Psoas muscle (tissue), 7 donors: ENCODE measurements at regions not wholly inside any gene's neighbourhood (a gene's known extent, or its start where the extent isn't known, plus 50 kb on each side); places are given as distances from the start of the nearest gene placed in this dataset.
"Not testable (repeated sequence)": the region's sequence is repeated elsewhere in the genome, so short reads cannot be mapped to it uniquely, and the experiment has no call there.

ENCODE experiments used
- ATAC-seq, 4 donors: fragments of 200-7000 bp; cut with Tn5 transposase; one replicate each; pipeline ENCODE4 v1.9.1; 2020; ENCODE audit warnings: moderate library complexity in 3 of 4, mild to moderate bottlenecking in 2 of 4
- DNase-seq, 2 donors: peaks; one replicate each; pipeline ENCODE4 v3.0.0-alpha.2; 2020
- H3K27ac ChIP-seq: fragments of 200-600 bp; one replicate; pipeline ENCODE4 v1.8.0; 2022
- H3K27me3 ChIP-seq, 3 donors: fragments of 200-600 bp in 1 of 3; one replicate each; pipeline versions ENCODE4 v1.6.1 to v1.8.0; 2013 to 2022; ENCODE audit warnings: low read length in 2 of 3, mild to moderate bottlenecking in 2 of 3, moderate library complexity in 1 of 3; ENCODE audit not compliant: insufficient read depth in 3 of 3
- H3K36me3 ChIP-seq, 2 donors: fragments of 200-600 bp in 1 of 2; one replicate each; pipeline versions ENCODE4 v1.6.1 to v1.8.0; 2013 to 2022; ENCODE audit warnings: low read depth in 1 of 2, mild to moderate bottlenecking in 1 of 2, moderate library complexity in 1 of 2; ENCODE audit not compliant: insufficient read depth in 1 of 2
- H3K4me1 ChIP-seq: fragments of 200-600 bp; one replicate; pipeline ENCODE4 v1.8.0; 2022
- H3K4me3 ChIP-seq: fragments of 200-600 bp; one replicate; pipeline ENCODE4 v1.8.0; 2022; ENCODE audit warnings: mild to moderate bottlenecking
- H3K9me3 ChIP-seq: fragments of 200-600 bp; one replicate; pipeline ENCODE4 v1.8.0; 2022
- WGBS, 3 donors: extraction: QIAGEN DNeasy Blood & Tissue Kit; methylation state at CpG; one replicate each; pipeline versions ENCODE4 v1.1.6 to v1.1.7; 2013; 5-methylcytosine and 5-hydroxymethylcytosine counted together
- intact Hi-C, 2 donors: fragments of 100-400 bp; cut with DNase I; formaldehyde crosslinking; loops; one replicate each; pipeline versions ENCODE4 v1.11.0 to v1.14.2; 2022
- TF ChIP-seq, protein P1 (sequence below): fragments of 200-600 bp; IDR thresholded peaks from one replicate; pipeline ENCODE4 v1.8.0; 2022; ENCODE audit warnings: antibody characterized with exemption
- donor health status: healthy with polysubstance abuse.
- donor health status: DM: no; HTN: no; CAD: no; lungs with moderate emphysema.
- donor health status: Bipolar disorder and iron deficiency.
- donor health status: healthy.
- donor health status: DM: yes; HTN: yes; CAD: no.
- donor health status: DM: no; HTN: no; CAD: no.
- donor health status: DM: yes; HTN: yes; CAD: no.

DNA sequence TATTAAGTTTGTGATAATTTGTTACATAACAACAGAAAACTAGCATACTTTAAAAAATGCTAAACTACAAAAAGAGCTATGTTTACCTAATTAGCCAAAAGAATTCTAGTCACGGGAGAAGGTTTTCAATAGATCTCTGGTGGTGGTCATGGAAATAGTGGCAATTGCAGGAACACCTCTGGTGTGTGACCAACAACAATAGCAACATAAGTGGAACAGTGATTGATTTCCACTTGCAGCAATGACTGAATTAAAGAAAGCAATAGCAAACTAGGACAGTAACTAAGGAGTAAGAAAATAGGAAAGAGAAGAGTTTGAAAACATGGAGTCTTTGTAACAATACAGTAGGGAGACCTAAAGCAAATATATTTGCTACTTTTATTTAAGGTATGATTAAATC, 171.3 kb upstream of the ADGRL4 start:
- H3K4me3 ChIP-seq = no peak overlapping the region
- TF ChIP-seq, protein P1, sequence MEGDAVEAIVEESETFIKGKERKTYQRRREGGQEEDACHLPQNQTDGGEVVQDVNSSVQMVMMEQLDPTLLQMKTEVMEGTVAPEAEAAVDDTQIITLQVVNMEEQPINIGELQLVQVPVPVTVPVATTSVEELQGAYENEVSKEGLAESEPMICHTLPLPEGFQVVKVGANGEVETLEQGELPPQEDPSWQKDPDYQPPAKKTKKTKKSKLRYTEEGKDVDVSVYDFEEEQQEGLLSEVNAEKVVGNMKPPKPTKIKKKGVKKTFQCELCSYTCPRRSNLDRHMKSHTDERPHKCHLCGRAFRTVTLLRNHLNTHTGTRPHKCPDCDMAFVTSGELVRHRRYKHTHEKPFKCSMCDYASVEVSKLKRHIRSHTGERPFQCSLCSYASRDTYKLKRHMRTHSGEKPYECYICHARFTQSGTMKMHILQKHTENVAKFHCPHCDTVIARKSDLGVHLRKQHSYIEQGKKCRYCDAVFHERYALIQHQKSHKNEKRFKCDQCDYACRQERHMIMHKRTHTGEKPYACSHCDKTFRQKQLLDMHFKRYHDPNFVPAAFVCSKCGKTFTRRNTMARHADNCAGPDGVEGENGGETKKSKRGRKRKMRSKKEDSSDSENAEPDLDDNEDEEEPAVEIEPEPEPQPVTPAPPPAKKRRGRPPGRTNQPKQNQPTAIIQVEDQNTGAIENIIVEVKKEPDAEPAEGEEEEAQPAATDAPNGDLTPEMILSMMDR = no peak
- WGBS, 3 donors = 69 to 82% (median 78%) methylated on average over 1 of the region's 1 CpG
- peaks cover 3% of the 10 kb centered on the region for H3K9me3 ChIP-seq
- no peaks in the 10 kb centered on the region for H3K4me1 ChIP-seq
- no peak for DNase-seq
- intact Hi-C loops = no loop called here
- H3K36me3 ChIP-seq = no peaks in the 10 kb centered on the region
- no peak for ATAC-seq
- no peak overlapping the region for H3K27ac ChIP-seq
- H3K27me3 ChIP-seq = no peaks in the 10 kb centered on the region

DNA sequence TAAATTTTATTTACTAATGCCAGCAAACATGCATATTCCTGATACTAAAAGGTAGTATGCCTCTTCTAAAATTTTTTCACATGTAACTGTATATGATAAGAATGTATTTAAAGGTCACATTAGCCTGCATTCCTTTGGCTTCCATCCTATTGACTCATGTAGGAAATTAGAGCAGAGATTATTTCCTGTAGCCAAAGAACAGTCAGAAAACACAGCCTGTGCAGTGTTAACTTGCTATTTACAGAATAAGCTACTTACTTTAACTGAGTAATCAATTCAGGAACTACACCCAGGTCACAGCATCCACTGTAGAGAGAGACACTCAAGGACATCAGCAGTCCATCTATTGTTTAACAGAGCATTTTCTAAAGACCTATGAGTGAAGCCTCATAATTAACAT, 154.5 kb upstream of the ADGRL4 start:
- no peak overlapping the region for H3K4me3 ChIP-seq
- H3K4me1 ChIP-seq = no peaks in the 10 kb centered on the region
- H3K9me3 ChIP-seq = no peaks in the 10 kb centered on the region
- TF ChIP-seq, protein P1 = no peak
- no peaks in the 10 kb centered on the region for H3K36me3 ChIP-seq
- no peaks in the 10 kb centered on the region for H3K27me3 ChIP-seq
- ATAC-seq (no peak), DNase-seq (no peak)
- no peak overlapping the region for H3K27ac ChIP-seq
- intact Hi-C loops = no loop called here

- H3K27me3 ChIP-seq = no peaks in the 10 kb centered on the region
- TF ChIP-seq, protein P1 = no peak
- ATAC-seq (no peak), DNase-seq (no peak)
- no peaks in the 10 kb centered on the region for H3K36me3 ChIP-seq
- H3K27ac ChIP-seq = no peak overlapping the region
- H3K4me3 ChIP-seq = no peak overlapping the region
- intact Hi-C loops = no loop called here
- WGBS, 3 donors = 74 to 93% (median 82%) methylated on average over 1 of the region's 1 CpG
- no peaks in the 10 kb centered on the region for H3K4me1 ChIP-seq
- no peaks in the 10 kb centered on the region for H3K9me3 ChIP-seq
Measured at GRCh38 chr1:79155991-79156390, 149.5 kb upstream of the ADGRL4 start.

GRCh38 chr1:79151006-79151796, 144.7 kb upstream of the ADGRL4 start:
- ATAC-seq = no peak
- H3K27ac ChIP-seq = no peak overlapping the region
- DNase-seq = no peak
- H3K4me3 ChIP-seq = no peak overlapping the region
- intact Hi-C loops = no loop called here
- TF ChIP-seq, protein P1 = no peak
- no peaks in the 10 kb centered on the region for H3K36me3 ChIP-seq
- H3K27me3 ChIP-seq = no peaks in the 10 kb centered on the region
- 63 to 75% (median 71%) methylated on average over 6 of the region's 6 CpGs for WGBS, 3 donors
- H3K9me3 ChIP-seq = no peaks in the 10 kb centered on the region
- H3K4me1 ChIP-seq = no peaks in the 10 kb centered on the region

GRCh38 chr1:79150576-79150975, 144.0 kb upstream of the ADGRL4 start:
- 25 to 55% (median 26%) methylated on average over 1 of the region's 1 CpG for WGBS, 3 donors
- intact Hi-C loops = no loop called here
- Histone ChIP-seq H3K4me3 (no peak overlapping the region), H3K27me3 (no peaks in the 10 kb centered on the region), H3K27ac (no peak overlapping the region), H3K4me1 (no peaks in the 10 kb centered on the region), H3K9me3 (no peaks in the 10 kb centered on the region), H3K36me3 (no peaks in the 10 kb centered on the region)
- DNase-seq = no peak
- TF ChIP-seq, protein P1 = no peak
- no peak for ATAC-seq

DNA sequence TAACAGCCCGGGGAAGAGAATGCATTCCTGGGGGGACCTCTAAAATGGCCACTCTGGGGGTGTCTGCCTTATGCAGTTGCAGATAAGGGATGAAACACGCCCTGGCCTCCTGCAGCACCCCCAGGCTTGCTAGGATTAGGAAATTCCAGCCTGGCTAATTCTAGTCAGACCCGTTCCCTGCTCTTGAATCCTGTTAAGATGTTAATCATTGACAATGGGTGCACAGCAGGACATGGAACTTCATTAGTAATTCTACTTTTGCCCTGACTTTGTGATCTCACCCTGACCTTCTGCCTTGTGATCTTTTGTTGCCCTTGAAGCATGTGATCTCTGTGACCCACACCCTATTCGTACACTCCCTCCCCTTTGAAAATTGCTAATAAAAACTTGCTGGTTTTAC, 131.7 kb upstream of the ADGRL4 start:
- H3K4me1 ChIP-seq, H3K36me3 ChIP-seq, intact Hi-C loops, H3K27ac ChIP-seq, ATAC-seq, DNase-seq, H3K4me3 ChIP-seq, H3K27me3 ChIP-seq, H3K9me3 ChIP-seq: not testable (repeated sequence)
- WGBS, 3 donors = 73 to 83% (median 76%) methylated on average over 4 of the region's 4 CpGs
